ENCODE measurements at regions not wholly inside any gene's neighbourhood (a gene's known extent, or its start where the extent isn't known, plus 50 kb on each side); places are given as distances from the start of the nearest gene placed in this dataset.

DNA sequence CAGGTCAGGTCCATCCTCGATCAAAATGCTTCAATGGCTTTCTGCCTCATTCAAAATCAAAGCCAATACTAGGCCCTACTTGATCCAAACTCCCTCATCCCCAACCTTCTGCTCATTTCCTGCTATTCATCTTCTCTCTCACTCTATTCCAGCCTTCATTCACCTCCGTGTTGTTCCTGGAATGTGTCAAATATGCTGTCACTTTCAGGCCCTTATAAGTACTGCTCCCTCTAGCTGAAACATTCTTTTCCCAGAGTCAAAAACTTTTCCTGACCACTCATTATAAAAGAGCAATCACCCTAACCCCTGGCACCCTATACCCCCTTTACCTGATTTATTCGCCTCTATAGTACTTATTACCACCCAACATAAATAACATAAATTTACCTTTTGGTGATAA lies 303.7 kb upstream of the PMFBP1 start:
- Histone ChIP-seq H3K9me3 (ENCODE audit: control insufficient read depth, insufficient read depth, low read depth, low read length) (no peaks in the 10 kb centered on the region), H3K4me1 (ENCODE audit: control insufficient read depth, insufficient read depth, low read length) (0 out of 2 replicates have a peak, but pooled peaks cover 2% of the 10 kb centered on the region), H3K4me3 (ENCODE audit: low read depth, low read length) (no peak overlapping the region), H3K27ac (ENCODE audit: extremely low read depth, low read depth, low read length) (no peak overlapping the region), H3K36me3 (ENCODE audit: control insufficient read depth in 2 of 2, insufficient read depth in 1 of 2, low read length in 2 of 2) (no peaks in the 10 kb centered on the region)
- POLR2A ChIA-PET: no interaction called here
- TF ChIP-seq, protein P1, sequence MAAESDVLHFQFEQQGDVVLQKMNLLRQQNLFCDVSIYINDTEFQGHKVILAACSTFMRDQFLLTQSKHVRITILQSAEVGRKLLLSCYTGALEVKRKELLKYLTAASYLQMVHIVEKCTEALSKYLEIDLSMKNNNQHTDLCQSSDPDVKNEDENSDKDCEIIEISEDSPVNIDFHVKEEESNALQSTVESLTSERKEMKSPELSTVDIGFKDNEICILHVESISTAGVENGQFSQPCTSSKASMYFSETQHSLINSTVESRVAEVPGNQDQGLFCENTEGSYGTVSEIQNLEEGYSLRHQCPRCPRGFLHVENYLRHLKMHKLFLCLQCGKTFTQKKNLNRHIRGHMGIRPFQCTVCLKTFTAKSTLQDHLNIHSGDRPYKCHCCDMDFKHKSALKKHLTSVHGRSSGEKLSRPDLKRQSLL (tag by site-specific recombination; IDR thresholded peaks at IDR 0.05): no peak
- no peak for TF ChIP-seq ZNF658 (tag by site-specific recombination; IDR thresholded peaks at IDR 0.05)
- TF ChIP-seq KLF9 (tag by site-specific recombination; IDR thresholded peaks at IDR 0.05; ENCODE audit: low read depth): no peak
- TF ChIP-seq OSR2 (tag by site-specific recombination; IDR thresholded peaks at IDR 0.05): no peak
- TF ChIP-seq ZNF202 (tag by site-specific recombination; IDR thresholded peaks at IDR 0.05; ENCODE audit: borderline replicate concordance): no peak
- no peak for TF ChIP-seq ZNF529 (tag by site-specific recombination; IDR thresholded peaks at IDR 0.05; ENCODE audit: insufficient replicate concordance)
- no peak for TF ChIP-seq GLIS1 (tag by site-specific recombination; IDR thresholded peaks at IDR 0.05)
- CTCF ChIA-PET: no interaction called here

DNA sequence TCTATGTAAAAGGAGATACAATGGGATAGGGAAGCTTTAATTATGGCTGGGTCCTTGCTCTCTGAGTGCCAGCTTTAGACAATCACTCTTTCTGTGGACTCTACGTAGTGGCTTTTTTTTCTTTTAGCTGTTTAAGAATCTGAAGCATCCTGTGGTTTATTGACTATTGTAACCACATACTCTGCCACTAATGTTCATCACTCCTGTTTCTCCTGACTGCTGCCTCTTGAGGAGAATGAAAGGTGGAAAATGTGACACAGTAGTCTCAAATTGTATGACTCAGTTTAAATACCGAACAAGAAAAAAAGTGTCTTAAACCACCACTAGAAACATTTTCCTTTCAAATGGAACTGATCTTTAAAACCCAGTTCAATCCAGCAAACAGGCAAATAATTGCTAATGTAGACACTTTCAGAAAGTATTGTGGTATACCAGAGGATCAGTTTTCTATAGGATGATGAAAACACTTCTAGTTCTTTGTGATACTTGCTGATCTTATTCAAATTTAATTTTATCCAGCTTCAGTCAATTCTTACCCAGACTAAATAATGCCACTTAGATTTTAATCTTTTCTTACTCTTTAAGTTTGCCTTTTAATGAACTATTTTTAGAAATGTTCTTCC lies 302.7 kb upstream of the PMFBP1 start:
- H3K4me1 ChIP-seq (ENCODE audit: control insufficient read depth, insufficient read depth, low read length): 0 out of 2 replicates have a peak, but pooled peaks cover 2% of the 10 kb centered on the region
- no peak overlapping the region for H3K27ac ChIP-seq (ENCODE audit: extremely low read depth, low read depth, low read length)
- ChIA-PET POLR2A (no interaction called here), CTCF (interaction anchor here (0.6 kb wide), 1 partner anchor 14 kb away, joined by 3 read pairs; no protein-coding TSS in a partner anchor)
- no peaks in the 10 kb centered on the region for H3K36me3 ChIP-seq (ENCODE audit: control insufficient read depth in 2 of 2, insufficient read depth in 1 of 2, low read length in 2 of 2)
- no peak overlapping the region for H3K4me3 ChIP-seq (ENCODE audit: low read depth, low read length)
- TF ChIP-seq SETDB1 (IDR thresholded peaks at IDR 0.05; ENCODE audit: insufficient read length, low read length) (no peak), OVOL3 (tag by site-specific recombination; IDR thresholded peaks at IDR 0.05) (no peak), ZNF837 (tag by site-specific recombination; IDR thresholded peaks at IDR 0.05) (no peak), SP3 (tag by site-specific recombination; IDR thresholded peaks at IDR 0.05) (no peak), PRDM6 (tag by site-specific recombination; IDR thresholded peaks at IDR 0.05) (no peak), ZNF133 (tag by site-specific recombination; IDR thresholded peaks at IDR 0.05) (no peak), ZNF830 (tag by site-specific recombination; IDR thresholded peaks at IDR 0.05; ENCODE audit: low read depth) (no peak), ZNF610 (tag by site-specific recombination; IDR thresholded peaks at IDR 0.05; ENCODE audit: borderline replicate concordance) (no peak), KLF9 (tag by site-specific recombination; IDR thresholded peaks at IDR 0.05; ENCODE audit: low read depth) (no peak), ZBTB20 (tag by site-specific recombination; IDR thresholded peaks at IDR 0.05) (no peak), ZNF555 (tag by site-specific recombination; conservative IDR thresholded peaks at IDR 0.05) (no peak), ZNF561 (tag by site-specific recombination; IDR thresholded peaks at IDR 0.05; ENCODE audit: borderline replicate concordance) (no peak), ZNF514 (tag by site-specific recombination; IDR thresholded peaks at IDR 0.05) (no peak)
- TF ChIP-seq, protein P2, sequence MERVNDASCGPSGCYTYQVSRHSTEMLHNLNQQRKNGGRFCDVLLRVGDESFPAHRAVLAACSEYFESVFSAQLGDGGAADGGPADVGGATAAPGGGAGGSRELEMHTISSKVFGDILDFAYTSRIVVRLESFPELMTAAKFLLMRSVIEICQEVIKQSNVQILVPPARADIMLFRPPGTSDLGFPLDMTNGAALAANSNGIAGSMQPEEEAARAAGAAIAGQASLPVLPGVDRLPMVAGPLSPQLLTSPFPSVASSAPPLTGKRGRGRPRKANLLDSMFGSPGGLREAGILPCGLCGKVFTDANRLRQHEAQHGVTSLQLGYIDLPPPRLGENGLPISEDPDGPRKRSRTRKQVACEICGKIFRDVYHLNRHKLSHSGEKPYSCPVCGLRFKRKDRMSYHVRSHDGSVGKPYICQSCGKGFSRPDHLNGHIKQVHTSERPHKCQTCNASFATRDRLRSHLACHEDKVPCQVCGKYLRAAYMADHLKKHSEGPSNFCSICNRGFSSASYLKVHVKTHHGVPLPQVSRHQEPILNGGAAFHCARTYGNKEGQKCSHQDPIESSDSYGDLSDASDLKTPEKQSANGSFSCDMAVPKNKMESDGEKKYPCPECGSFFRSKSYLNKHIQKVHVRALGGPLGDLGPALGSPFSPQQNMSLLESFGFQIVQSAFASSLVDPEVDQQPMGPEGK (tag by site-specific recombination; IDR thresholded peaks at IDR 0.05): no peak
- no peaks in the 10 kb centered on the region for H3K9me3 ChIP-seq (ENCODE audit: control insufficient read depth, insufficient read depth, low read depth, low read length)
